Upper lobe of right lung (tissue), 1 donor: ENCODE measurements at regions not wholly inside any gene's neighbourhood (a gene's known extent, or its start where the extent isn't known, plus 50 kb on each side); places are given as distances from the start of the nearest gene placed in this dataset.
"Not testable (repeated sequence)": the region's sequence is repeated elsewhere in the genome, so short reads cannot be mapped to it uniquely, and the experiment has no call there.

Experiments used
- ATAC-seq: fragments of 200-7000 bp; cut with Tn5 transposase; one replicate; pipeline ENCODE4 v1.9.1; 2020; ENCODE audit warnings: mild to moderate bottlenecking, moderate library complexity
- DNase-seq: peaks from one replicate; pipeline ENCODE4 v3.0.0-alpha.2; 2020
- H3K27ac ChIP-seq: fragments of 200-600 bp; one replicate; pipeline ENCODE4 v1.8.0; 2022
- H3K27me3 ChIP-seq: fragments of 200-600 bp; one replicate; pipeline ENCODE4 v1.8.0; 2022; ENCODE audit warnings: mild to moderate bottlenecking
- H3K36me3 ChIP-seq: fragments of 200-600 bp; one replicate; pipeline ENCODE4 v1.8.0; 2022
- H3K4me1 ChIP-seq: fragments of 200-600 bp; one replicate; pipeline ENCODE4 v1.8.0; 2022
- H3K4me3 ChIP-seq: fragments of 200-600 bp; one replicate; pipeline ENCODE4 v1.8.0; 2022; ENCODE audit warnings: mild to moderate bottlenecking
- H3K9me3 ChIP-seq: fragments of 200-600 bp; one replicate; pipeline ENCODE4 v1.8.0; 2022
- intact Hi-C: fragments of 100-400 bp; cut with DNase I; formaldehyde crosslinking; loops from one replicate; pipeline ENCODE4 v1.11.0; 2022
- TF ChIP-seq, protein P1 (sequence below): fragments of 200-600 bp; IDR thresholded peaks from one replicate; pipeline ENCODE4 v1.8.0; 2022; ENCODE audit warnings: antibody characterized with exemption
- donor health status: DM: no; HTN: yes; CAD: no; lungs with severe emphysema.

- Histone ChIP-seq H3K27me3 (no peaks in the 10 kb centered on the region), H3K36me3 (no peaks in the 10 kb centered on the region), H3K27ac (no peak overlapping the region), H3K4me3 (no peak overlapping the region), H3K9me3 (no peaks in the 10 kb centered on the region), H3K4me1 (no peaks in the 10 kb centered on the region)
- ATAC-seq (no peak), DNase-seq (no peak)
- TF ChIP-seq, protein P1, sequence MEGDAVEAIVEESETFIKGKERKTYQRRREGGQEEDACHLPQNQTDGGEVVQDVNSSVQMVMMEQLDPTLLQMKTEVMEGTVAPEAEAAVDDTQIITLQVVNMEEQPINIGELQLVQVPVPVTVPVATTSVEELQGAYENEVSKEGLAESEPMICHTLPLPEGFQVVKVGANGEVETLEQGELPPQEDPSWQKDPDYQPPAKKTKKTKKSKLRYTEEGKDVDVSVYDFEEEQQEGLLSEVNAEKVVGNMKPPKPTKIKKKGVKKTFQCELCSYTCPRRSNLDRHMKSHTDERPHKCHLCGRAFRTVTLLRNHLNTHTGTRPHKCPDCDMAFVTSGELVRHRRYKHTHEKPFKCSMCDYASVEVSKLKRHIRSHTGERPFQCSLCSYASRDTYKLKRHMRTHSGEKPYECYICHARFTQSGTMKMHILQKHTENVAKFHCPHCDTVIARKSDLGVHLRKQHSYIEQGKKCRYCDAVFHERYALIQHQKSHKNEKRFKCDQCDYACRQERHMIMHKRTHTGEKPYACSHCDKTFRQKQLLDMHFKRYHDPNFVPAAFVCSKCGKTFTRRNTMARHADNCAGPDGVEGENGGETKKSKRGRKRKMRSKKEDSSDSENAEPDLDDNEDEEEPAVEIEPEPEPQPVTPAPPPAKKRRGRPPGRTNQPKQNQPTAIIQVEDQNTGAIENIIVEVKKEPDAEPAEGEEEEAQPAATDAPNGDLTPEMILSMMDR, result no peak
- intact Hi-C loops, result no loop called here
These were observed 274.5 kb upstream of the AZI2 start for GRCh38 chr3:28623106-28623505.

- Histone ChIP-seq H3K4me3 (no peak overlapping the region), H3K27me3 (no peaks in the 10 kb centered on the region)
These were observed 275.5 kb upstream of the AZI2 start for GRCh38 chr3:28624084-28624483.

DNA sequence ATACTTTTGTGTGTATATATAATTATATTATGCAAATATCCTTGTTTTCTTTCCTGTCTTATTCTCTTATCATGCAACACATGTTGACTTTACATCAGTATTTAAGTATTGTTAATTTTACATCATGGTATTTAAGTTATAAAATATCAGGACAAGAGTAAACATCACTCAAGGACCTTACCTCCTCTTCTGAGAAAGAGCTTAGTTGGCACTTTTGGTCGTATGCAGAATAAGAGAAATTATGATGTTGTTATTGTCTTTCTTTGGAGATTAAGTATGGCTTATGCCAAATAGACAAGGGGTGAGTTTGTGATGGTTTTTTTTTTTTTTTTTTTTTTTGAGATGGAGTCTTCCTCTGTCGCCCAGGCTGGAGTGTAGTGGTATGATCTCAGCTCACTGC lies 279.2 kb upstream of the AZI2 start:
- intact Hi-C loops, result not testable (repeated sequence)

More at GRCh38 chr3:28624084-28624483, 275.5 kb upstream of the AZI2 start:
- TF ChIP-seq, protein P1, result no peak
- no peaks in the 10 kb centered on the region for H3K36me3 ChIP-seq
- intact Hi-C loops, result no loop called here
- no peaks in the 10 kb centered on the region for H3K9me3 ChIP-seq
- no peak overlapping the region for H3K27ac ChIP-seq
- H3K4me1 ChIP-seq, result no peaks in the 10 kb centered on the region
- ATAC-seq (no peak), DNase-seq (no peak)

GRCh38 chr3:28634019-28634418 lies 285.4 kb upstream of the AZI2 start:
- H3K4me1 ChIP-seq, result no peaks in the 10 kb centered on the region
- no peak for ATAC-seq
- TF ChIP-seq, protein P1, result no peak

More for the DNA sequence above, 279.2 kb upstream of the AZI2 start:
- not testable (repeated sequence) for H3K27ac ChIP-seq, ATAC-seq, H3K4me3 ChIP-seq, DNase-seq, H3K4me1 ChIP-seq, H3K9me3 ChIP-seq, H3K27me3 ChIP-seq, H3K36me3 ChIP-seq

GRCh38 chr3:28637742-28638141 lies 289.1 kb upstream of the AZI2 start:
- Histone ChIP-seq H3K27me3 (no peaks in the 10 kb centered on the region), H3K4me1 (no peaks in the 10 kb centered on the region), H3K9me3 (no peaks in the 10 kb centered on the region), H3K27ac (no peak overlapping the region), H3K4me3 (no peak overlapping the region), H3K36me3 (no peaks in the 10 kb centered on the region)
- DNase-seq (no peak), ATAC-seq (no peak)
- intact Hi-C loops, result no loop called here
- TF ChIP-seq, protein P1, result no peak

More at GRCh38 chr3:28634019-28634418, 285.4 kb upstream of the AZI2 start:
- Histone ChIP-seq H3K36me3 (no peaks in the 10 kb centered on the region), H3K4me3 (no peak overlapping the region), H3K27ac (no peak overlapping the region), H3K9me3 (no peaks in the 10 kb centered on the region), H3K27me3 (no peaks in the 10 kb centered on the region)
- no peak for DNase-seq
- intact Hi-C loops, result no loop called here

GRCh38 chr3:28645149-28645548 lies 296.5 kb upstream of the AZI2 start:
- no peak for ATAC-seq
- H3K9me3 ChIP-seq, result no peaks in the 10 kb centered on the region
- H3K4me3 ChIP-seq, result no peak overlapping the region
- H3K36me3 ChIP-seq, result no peaks in the 10 kb centered on the region
- H3K4me1 ChIP-seq, result no peaks in the 10 kb centered on the region
- H3K27ac ChIP-seq, result no peak overlapping the region
- intact Hi-C loops, result no loop called here
- TF ChIP-seq, protein P1, result no peak
- DNase-seq, result no peak
- H3K27me3 ChIP-seq, result no peaks in the 10 kb centered on the region
